CD4-positive, alpha-beta T cell treated with Interferon alpha-2 for 1 hour (primary cell): ENCODE measurements at regions not wholly inside any gene's neighbourhood (a gene's known extent, or its start where the extent isn't known, plus 50 kb on each side); places are given as distances from the start of the nearest gene placed in this dataset.
"Not testable (repeated sequence)": the region's sequence is repeated elsewhere in the genome, so short reads cannot be mapped to it uniquely, and the experiment has no call there.

Experiments
- DNase-seq, 2 donors: peaks; one replicate each; pipeline ENCODE4 v3.0.0-alpha.2; 2020 to 2022

GRCh38 chr13:89072979-89073378, 1401.8 kb downstream of the SLITRK5 start:
- DNase-seq = no peak

GRCh38 chr13:89076622-89077021, 1405.5 kb downstream of the SLITRK5 start:
- no peak for DNase-seq

GRCh38 chr13:89082623-89083022, 1411.5 kb downstream of the SLITRK5 start:
- DNase-seq = no peak

- DNase-seq = not testable (repeated sequence)
Measured at GRCh38 chr13:89088107-89088506, 1416.9 kb downstream of the SLITRK5 start.

- DNase-seq = no peak
Measured at GRCh38 chr13:89097994-89098393, 1426.8 kb downstream of the SLITRK5 start.

- no peak for DNase-seq
Measured at GRCh38 chr13:89113744-89114143, 1442.6 kb downstream of the SLITRK5 start.

- DNase-seq = no peak
Measured at GRCh38 chr13:89115307-89115706, 1444.1 kb downstream of the SLITRK5 start.

GRCh38 chr13:89136678-89137077, 1465.5 kb downstream of the SLITRK5 start:
- DNase-seq = no peak

GRCh38 chr13:89150362-89150761, 1479.2 kb downstream of the SLITRK5 start:
- DNase-seq = no peak

GRCh38 chr13:89153941-89154340, 1482.8 kb downstream of the SLITRK5 start:
- DNase-seq = no peak

- no peak for DNase-seq
Measured at GRCh38 chr13:89163096-89163495, 1491.9 kb downstream of the SLITRK5 start.

GRCh38 chr13:89165685-89166084, 1494.5 kb downstream of the SLITRK5 start:
- DNase-seq = no peak

- DNase-seq = no peak
Measured at GRCh38 chr13:89169951-89170350, 1498.8 kb downstream of the SLITRK5 start.

- DNase-seq = no peak
Measured at GRCh38 chr13:89181041-89181440, 1509.9 kb downstream of the SLITRK5 start.

GRCh38 chr13:89199138-89199537, 1528.0 kb downstream of the SLITRK5 start:
- no peak for DNase-seq

- no peak for DNase-seq
Measured at GRCh38 chr13:89204435-89204834, 1533.3 kb downstream of the SLITRK5 start.

GRCh38 chr13:89205856-89206520, 1534.8 kb downstream of the SLITRK5 start:
- no peak for DNase-seq

- DNase-seq = no peak
Measured at GRCh38 chr13:89212186-89212585, 1541.0 kb downstream of the SLITRK5 start.

GRCh38 chr13:89214185-89214584, 1543.0 kb downstream of the SLITRK5 start:
- no peak for DNase-seq

- DNase-seq = not testable (repeated sequence)
Measured at GRCh38 chr13:89215319-89215718, 1544.1 kb downstream of the SLITRK5 start.

GRCh38 chr13:89217813-89218212, 1546.6 kb downstream of the SLITRK5 start:
- DNase-seq = no peak

GRCh38 chr13:89221557-89222158, 1550.5 kb downstream of the SLITRK5 start:
- no peak for DNase-seq

- DNase-seq = no peak
Measured at GRCh38 chr13:89227356-89227755, 1556.2 kb downstream of the SLITRK5 start.

- DNase-seq = no peak
Measured at GRCh38 chr13:89238496-89238895, 1567.3 kb downstream of the SLITRK5 start.
